Dedifferentiated amniotic fluid mesenchymal stem cell (primary cell): ENCODE measurements at regions not wholly inside any gene's neighbourhood (a gene's known extent, or its start where the extent isn't known, plus 50 kb on each side); places are given as distances from the start of the nearest gene placed in this dataset.

Experiments used
- DNase-seq: peaks from one replicate; pipeline ENCODE4 v3.0.0-alpha.2; 2016; ENCODE audit errors: extremely low spot score

DNA sequence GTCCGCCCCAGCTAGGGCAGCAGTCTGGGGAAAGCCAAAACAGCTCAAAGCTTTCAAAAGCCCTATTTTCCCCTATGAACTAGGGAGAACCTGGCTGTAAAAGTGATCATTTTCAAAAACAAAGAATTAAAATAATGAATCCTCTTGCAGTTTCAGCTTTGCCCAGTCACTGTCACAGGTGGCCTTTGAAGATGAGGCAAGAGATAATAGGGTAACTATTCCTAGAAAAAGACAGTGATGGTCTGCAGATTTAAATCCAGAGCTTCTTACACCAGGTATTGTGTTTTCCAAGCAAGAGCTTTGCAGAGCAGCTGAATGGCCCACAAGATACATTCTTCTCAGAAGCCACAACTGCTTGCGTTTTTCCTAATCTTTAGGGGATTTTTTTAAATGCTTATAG lies 80.2 kb upstream of the NUDT4 start:
- DNase-seq = no peak

DNA sequence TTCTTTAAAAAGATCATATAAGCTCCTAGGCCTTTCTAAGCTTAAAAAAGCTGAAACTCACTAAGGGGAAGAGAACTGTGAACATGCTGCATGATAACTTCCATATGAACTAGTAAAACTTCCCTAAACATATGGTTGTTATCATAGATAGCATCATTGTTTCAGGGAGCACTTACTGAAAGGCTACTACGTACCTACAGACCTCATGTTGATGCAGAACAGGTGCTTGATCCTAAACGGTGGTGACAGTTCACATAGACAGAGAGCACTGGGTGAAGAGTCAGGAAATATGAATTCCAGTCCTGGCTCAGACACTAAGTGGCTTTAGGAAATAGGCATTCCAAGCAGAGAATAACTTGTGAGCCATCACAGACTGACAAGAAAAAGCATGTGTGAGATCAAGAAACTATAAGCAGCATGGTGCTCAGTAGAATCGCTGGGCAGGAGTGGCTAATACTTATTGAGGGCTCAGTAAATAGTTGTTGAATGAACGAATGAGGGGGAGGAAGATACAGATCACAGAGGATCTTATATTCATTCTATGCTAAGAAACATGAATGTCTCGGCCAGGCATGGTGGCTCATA lies 78.4 kb upstream of the NUDT4 start:
- DNase-seq = no peak

DNA sequence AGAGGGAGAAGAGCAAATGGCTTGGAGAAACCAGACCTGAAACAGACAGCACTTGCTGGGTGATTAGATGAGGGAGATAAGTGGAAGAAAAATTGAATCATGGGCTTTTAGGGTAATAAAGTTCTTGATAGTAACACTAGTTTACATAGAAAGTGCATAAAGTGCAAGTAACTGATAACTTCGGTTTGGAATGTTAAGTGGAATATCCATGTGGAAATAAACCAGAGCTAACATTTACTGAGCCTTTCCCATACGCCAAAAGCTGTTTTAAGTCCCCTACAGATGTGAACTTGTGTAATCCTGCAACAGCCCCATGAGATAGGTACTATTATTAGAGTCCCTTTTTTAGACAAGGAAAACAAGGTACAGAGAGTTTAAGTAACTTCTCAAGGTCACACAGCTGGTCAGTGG lies 77.1 kb upstream of the NUDT4 start:
- no peak for DNase-seq

GRCh38 chr12:93302331-93303229 lies 75.1 kb upstream of the NUDT4 start:
- DNase-seq = peak; percentile 59

DNA sequence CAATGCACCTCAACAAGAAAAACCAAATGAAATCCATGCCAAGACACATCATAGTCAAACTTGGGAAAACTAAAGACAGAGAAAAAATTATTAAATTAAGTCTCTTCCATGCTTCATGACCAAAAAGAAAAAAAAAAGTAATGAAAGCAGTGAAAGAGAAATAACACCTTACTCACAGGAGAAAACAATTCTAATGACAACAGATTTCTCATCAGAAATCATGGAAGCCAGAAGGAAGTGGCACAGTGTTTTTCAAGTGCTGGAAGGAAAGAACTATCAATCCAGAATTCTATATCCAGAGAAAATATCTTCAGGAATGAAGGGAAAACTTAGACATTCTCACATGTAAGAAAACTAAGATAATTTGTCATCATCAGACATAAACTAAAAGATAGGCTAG lies 71.1 kb upstream of the NUDT4 start:
- DNase-seq = no peak

DNA sequence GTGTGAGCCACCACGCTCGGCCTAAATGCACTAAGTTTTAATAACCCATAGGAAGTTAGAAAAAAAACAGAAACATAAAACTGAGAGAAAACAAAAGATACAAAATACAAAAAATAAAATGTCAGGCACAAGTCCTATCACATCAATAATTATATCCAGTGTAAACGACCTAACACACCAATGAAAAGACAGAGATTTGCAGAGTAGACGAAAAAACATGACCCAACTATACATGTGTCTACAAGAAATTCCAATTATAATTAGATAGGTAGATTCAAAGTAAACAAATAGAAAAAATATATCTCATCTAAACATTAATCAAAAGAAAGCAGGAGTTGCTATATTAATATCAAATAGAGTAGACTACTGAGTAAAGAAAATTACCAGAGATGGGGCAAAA lies 69.4 kb upstream of the NUDT4 start:
- no peak for DNase-seq

DNA sequence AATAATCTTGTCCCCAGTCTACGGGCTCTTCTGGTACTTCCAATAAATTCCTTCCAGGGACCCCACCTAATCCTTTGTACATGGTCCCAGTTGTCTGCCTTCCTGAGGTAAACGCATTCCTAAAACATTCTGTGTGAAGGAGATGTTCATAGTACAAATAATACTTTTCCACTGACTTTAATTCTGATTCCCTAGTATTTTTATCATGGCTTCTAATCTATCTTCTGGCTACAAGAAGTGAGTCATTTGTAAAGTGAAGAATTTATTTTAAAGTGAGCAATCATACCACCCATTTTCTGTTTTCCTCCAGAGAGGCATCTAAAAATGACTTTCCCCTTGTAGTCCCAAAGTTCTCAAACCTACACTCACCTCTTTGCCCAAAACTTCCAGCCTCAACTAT lies 65.9 kb upstream of the NUDT4 start:
- no peak for DNase-seq

- DNase-seq = no peak
These were observed 63.6 kb upstream of the NUDT4 start for GRCh38 chr12:93314177-93314497.

DNA sequence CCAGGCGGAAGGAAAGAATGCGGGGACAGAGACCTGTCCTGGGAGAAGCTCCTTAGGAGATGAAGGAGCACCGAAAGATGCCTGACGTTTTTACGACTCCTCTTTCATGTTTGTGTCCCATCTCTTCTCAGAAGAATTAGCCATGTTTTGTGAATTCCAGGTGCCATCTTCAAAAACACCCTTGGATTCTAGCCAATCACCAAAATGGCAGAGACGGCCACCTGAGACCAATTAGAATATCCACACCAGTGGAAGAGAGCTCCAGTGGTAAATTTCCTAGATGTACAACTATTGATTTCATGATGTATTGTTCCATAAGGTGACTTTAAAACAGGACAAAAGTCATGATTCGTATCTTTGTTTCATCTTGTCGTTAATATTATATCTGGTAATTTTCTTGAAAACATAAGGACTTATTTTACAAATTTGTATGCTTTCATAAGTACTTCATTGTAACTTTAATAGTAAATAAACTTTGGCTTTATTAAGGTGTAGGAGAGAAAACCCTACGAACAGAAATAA lies 62.3 kb upstream of the NUDT4 start:
- DNase-seq = no peak

GRCh38 chr12:93315907-93316622 lies 61.7 kb upstream of the NUDT4 start:
- no peak for DNase-seq

DNA sequence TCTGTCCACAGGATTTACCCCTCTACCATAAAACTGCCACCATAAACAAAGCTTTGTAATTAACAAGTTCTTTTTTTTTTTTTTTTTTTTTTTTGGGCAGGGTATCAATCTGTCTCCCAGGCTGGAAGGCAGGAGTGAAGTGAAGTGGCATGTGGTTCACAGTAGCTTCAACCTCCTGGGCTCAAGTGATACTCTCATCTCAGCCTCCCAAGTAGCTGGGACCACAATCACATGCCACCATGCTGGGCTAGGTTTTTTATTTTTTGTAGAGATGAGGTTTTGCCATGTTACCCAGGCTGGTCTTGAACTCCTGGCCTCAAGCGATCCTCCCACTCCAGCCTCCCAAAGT lies 61.1 kb upstream of the NUDT4 start:
- DNase-seq = no peak

GRCh38 chr12:93317227-93317626 lies 60.5 kb upstream of the NUDT4 start:
- no peak for DNase-seq

DNA sequence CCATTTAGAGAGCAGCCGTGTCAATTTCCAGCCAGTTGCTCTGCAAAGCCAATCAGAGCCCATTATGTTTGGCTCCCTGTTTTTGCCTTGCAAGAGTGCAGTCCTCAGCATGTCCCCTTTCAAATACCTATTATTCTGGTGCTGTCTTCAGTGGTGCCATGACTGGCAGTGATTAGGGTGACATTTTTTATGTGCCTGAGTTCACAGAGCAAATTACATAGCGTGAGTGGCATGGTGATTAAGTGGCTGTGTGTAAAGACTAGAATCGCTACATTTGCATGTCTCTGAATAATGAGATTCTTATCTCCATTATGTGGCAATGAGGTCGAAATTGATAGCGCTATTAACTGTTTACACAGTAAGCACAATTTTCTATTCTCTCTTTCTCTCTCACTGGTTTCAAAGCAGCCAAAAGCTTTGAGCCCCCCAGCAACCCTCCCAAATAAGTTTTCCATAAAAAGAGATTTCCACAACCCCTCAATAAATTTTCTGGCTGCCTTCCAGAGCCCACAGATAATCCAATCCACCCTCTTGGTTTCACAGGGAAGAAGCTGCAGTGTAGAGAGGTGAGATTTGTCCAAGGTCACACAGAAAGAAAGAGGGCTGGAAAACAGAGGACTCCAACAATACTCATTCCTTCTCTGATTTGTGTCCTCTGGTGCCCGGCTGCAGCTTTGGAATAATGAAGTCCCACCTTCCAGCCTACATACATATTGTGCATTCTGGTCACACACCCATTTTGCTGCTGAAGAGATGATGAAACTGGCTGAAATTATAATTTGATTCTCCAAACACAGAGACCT lies 58.8 kb upstream of the NUDT4 start:
- DNase-seq = peak; percentile 63

DNA sequence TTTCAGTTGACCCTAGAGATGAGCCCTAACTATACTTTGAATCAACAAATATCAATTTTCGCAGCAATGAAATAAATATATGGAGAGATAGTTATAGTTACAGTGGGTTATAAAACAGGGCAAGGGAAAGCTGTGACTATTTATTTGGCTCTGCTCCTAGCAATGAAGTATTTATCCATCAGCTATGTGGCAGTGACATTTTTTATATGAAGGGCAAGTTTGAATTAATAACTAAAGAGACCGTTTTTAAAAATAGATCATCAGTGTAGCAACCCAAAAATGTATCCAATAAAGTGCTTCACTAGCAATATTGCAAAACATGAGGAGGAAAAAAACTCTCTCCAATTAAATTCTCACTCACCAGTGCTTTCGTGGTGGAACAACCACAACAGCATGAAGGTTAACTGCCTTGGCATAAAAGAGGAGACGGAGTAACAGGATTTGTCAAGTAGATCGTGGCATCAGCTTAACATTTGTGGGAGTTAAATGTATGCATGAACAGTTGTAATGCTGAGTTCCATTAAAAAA lies 58.1 kb upstream of the NUDT4 start:
- no peak for DNase-seq

DNA sequence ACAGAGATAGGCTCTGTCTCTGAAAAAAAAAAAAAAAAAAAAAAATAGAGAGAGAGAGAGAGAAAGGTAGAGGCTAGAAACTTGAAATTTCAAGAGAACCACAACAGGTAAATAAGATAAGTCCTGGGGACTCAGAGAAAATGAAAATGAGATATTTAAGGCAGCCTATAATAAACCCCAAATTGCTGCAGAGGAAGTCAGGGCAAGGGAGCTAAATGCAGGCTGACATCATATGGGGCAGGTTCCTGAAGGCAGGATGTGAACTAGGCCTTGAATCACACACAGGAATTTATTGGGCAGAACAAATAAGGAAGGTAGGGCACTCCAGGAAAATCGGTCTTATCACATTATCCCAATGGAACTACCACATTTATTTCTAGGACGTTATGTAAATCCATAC lies 54.9 kb upstream of the NUDT4 start:
- no peak for DNase-seq

GRCh38 chr12:93323625-93324329 lies 53.9 kb upstream of the NUDT4 start:
- no peak for DNase-seq

- DNase-seq = no peak
These were observed 51.9 kb upstream of the NUDT4 start for GRCh38 chr12:93325855-93326254.
